ENCODE measurements at regions not wholly inside any gene's neighbourhood (a gene's known extent, or its start where the extent isn't known, plus 50 kb on each side); places are given as distances from the start of the nearest gene placed in this dataset.

GRCh38 chr6:120202878-120203277, 853.3 kb upstream of the MAN1A1 start:
- no peak for DNase-seq

GRCh38 chr6:120200853-120201252, 851.3 kb upstream of the MAN1A1 start:
- DNase-seq: no peak

- no peak for DNase-seq
Observed at GRCh38 chr6:120198033-120198432, 848.5 kb upstream of the MAN1A1 start.

- DNase-seq: no peak
Observed at GRCh38 chr6:120186080-120186479, 836.5 kb upstream of the MAN1A1 start.

- no peak for DNase-seq
Observed at GRCh38 chr6:120173250-120173649, 823.7 kb upstream of the MAN1A1 start.

GRCh38 chr6:120164531-120164930, 815.0 kb upstream of the MAN1A1 start:
- no peak for DNase-seq

GRCh38 chr6:120157873-120158272, 808.3 kb upstream of the MAN1A1 start:
- DNase-seq: no peak

GRCh38 chr6:120147071-120147871, 797.7 kb upstream of the MAN1A1 start:
- DNase-seq: no peak

GRCh38 chr6:120141601-120142000, 792.0 kb upstream of the MAN1A1 start:
- no peak for DNase-seq

- no peak for DNase-seq
Observed at GRCh38 chr6:120137492-120137891, 787.9 kb upstream of the MAN1A1 start.

GRCh38 chr6:120129228-120129627, 779.7 kb upstream of the MAN1A1 start:
- DNase-seq: no peak

- DNase-seq: no peak
Observed at GRCh38 chr6:120122401-120122800, 772.8 kb upstream of the MAN1A1 start.

GRCh38 chr6:120116343-120116742, 766.8 kb upstream of the MAN1A1 start:
- no peak for DNase-seq

GRCh38 chr6:120112980-120113379, 763.4 kb upstream of the MAN1A1 start:
- no peak for DNase-seq

- DNase-seq: no peak
Observed at GRCh38 chr6:120111001-120111400, 761.4 kb upstream of the MAN1A1 start.

- DNase-seq: no peak
Observed at GRCh38 chr6:120108061-120108795, 758.7 kb upstream of the MAN1A1 start.

- no peak for DNase-seq
Observed at GRCh38 chr6:120103618-120104017, 754.1 kb upstream of the MAN1A1 start.

GRCh38 chr6:120096696-120097260, 747.2 kb upstream of the MAN1A1 start:
- no peak for DNase-seq

- DNase-seq: no peak
Observed at GRCh38 chr6:120083186-120083585, 733.6 kb upstream of the MAN1A1 start.

- no peak for DNase-seq
Observed at GRCh38 chr6:120077489-120077888, 727.9 kb upstream of the MAN1A1 start.

- no peak for DNase-seq
Observed at GRCh38 chr6:120058410-120058809, 708.8 kb upstream of the MAN1A1 start.

- DNase-seq: peak; percentile 1
Observed at GRCh38 chr6:120056085-120056484, 706.5 kb upstream of the MAN1A1 start.

GRCh38 chr6:120055071-120055470, 705.5 kb upstream of the MAN1A1 start:
- no peak for DNase-seq

GRCh38 chr6:120039664-120040063, 690.1 kb upstream of the MAN1A1 start:
- no peak for DNase-seq

Data from CD4-positive, alpha-beta T cell treated with Interleukin-17A for 1 hour (primary cell).